ENCODE measurements at regions not wholly inside any gene's neighbourhood (a gene's known extent, or its start where the extent isn't known, plus 50 kb on each side); places are given as distances from the start of the nearest gene placed in this dataset.

DNA sequence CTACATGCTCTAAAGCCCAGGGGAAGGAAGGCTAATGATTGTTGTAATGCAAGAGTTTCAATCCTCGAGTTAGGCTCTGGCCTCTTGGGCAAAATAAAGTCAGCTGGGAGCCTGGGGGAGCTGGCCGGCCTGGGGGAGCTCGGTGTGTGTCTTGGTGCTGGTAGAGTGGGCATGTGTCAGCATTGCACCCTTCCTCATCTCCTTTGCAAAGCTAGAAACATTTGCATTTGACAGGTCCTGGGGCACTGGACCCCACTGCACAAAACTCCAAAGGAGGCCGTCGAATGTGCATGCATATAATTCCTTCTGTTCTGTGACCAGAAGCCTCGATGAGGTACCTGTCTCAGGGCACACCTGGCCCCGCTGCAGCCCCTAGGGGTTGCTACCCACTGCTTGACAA lies 74.6 kb upstream of the SLC22A23 start:
- TF ChIP-seq, protein P1, sequence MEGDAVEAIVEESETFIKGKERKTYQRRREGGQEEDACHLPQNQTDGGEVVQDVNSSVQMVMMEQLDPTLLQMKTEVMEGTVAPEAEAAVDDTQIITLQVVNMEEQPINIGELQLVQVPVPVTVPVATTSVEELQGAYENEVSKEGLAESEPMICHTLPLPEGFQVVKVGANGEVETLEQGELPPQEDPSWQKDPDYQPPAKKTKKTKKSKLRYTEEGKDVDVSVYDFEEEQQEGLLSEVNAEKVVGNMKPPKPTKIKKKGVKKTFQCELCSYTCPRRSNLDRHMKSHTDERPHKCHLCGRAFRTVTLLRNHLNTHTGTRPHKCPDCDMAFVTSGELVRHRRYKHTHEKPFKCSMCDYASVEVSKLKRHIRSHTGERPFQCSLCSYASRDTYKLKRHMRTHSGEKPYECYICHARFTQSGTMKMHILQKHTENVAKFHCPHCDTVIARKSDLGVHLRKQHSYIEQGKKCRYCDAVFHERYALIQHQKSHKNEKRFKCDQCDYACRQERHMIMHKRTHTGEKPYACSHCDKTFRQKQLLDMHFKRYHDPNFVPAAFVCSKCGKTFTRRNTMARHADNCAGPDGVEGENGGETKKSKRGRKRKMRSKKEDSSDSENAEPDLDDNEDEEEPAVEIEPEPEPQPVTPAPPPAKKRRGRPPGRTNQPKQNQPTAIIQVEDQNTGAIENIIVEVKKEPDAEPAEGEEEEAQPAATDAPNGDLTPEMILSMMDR (IDR thresholded peaks at IDR 0.05): no peak
- TF ChIP-seq POLR2A (IDR thresholded peaks at IDR 0.05): no peak

Data from prostate gland (tissue), 2 donors.